ENCODE measurements at regions not wholly inside any gene's neighbourhood (a gene's known extent, or its start where the extent isn't known, plus 50 kb on each side); places are given as distances from the start of the nearest gene placed in this dataset.

GRCh38 chr16:75942936-75943335, 216.6 kb upstream of the CPHXL start:
- TF ChIP-seq POLR2AphosphoS5 (IDR thresholded peaks at IDR 0.05; ENCODE audit: insufficient read depth in 1 of 2, low read depth in 1 of 2) = no peak
- TF ChIP-seq CTCF (IDR thresholded peaks at IDR 0.05) = no peak
- no peak for TF ChIP-seq POLR2A (IDR thresholded peaks at IDR 0.05)
- intact Hi-C loops (cut with DNase I) = no loop called here

GRCh38 chr16:75943705-75944514, 217.6 kb upstream of the CPHXL start:
- H3K36me3 ChIP-seq = no peaks in the 10 kb centered on the region
- H3K4me3 ChIP-seq = no peak overlapping the region
- H3K4me1 ChIP-seq = no peaks in the 10 kb centered on the region
- no peaks in the 10 kb centered on the region for H3K27me3 ChIP-seq
- DNase-seq (ENCODE audit: extremely low spot score in 2 of 2) = no peak
- intact Hi-C loops (cut with DNase I) = no loop called here
- no peaks in the 10 kb centered on the region for H3K9me3 ChIP-seq
- no peak overlapping the region for H3K27ac ChIP-seq
- TF ChIP-seq POLR2A (IDR thresholded peaks at IDR 0.05) (no peak), CTCF (IDR thresholded peaks at IDR 0.05) (no peak), POLR2AphosphoS5 (IDR thresholded peaks at IDR 0.05; ENCODE audit: insufficient read depth in 1 of 2, low read depth in 1 of 2) (no peak)

More at GRCh38 chr16:75942936-75943335, 216.6 kb upstream of the CPHXL start:
- no peaks in the 10 kb centered on the region for H3K36me3 ChIP-seq
- no peak overlapping the region for H3K27ac ChIP-seq
- H3K4me1 ChIP-seq = no peaks in the 10 kb centered on the region
- H3K27me3 ChIP-seq = no peaks in the 10 kb centered on the region
- DNase-seq (ENCODE audit: extremely low spot score in 2 of 2) = no peak
- no peak overlapping the region for H3K4me3 ChIP-seq
- no peaks in the 10 kb centered on the region for H3K9me3 ChIP-seq

- intact Hi-C loops (cut with DNase I) = no loop called here
- DNase-seq (ENCODE audit: extremely low spot score in 2 of 2) = no peak
- H3K9me3 ChIP-seq = no peaks in the 10 kb centered on the region
- TF ChIP-seq POLR2A (IDR thresholded peaks at IDR 0.05) (no peak), CTCF (IDR thresholded peaks at IDR 0.05) (no peak), POLR2AphosphoS5 (IDR thresholded peaks at IDR 0.05; ENCODE audit: insufficient read depth in 1 of 2, low read depth in 1 of 2) (no peak)
- no peak overlapping the region for H3K4me3 ChIP-seq
- no peak overlapping the region for H3K27ac ChIP-seq
- no peaks in the 10 kb centered on the region for H3K4me1 ChIP-seq
- H3K36me3 ChIP-seq = no peaks in the 10 kb centered on the region
- no peaks in the 10 kb centered on the region for H3K27me3 ChIP-seq
These were observed 219.7 kb upstream of the CPHXL start for GRCh38 chr16:75945916-75946457.

- Histone ChIP-seq H3K36me3 (no peaks in the 10 kb centered on the region), H3K27ac (no peak overlapping the region), H3K9me3 (no peaks in the 10 kb centered on the region), H3K4me3 (no peak overlapping the region), H3K4me1 (no peaks in the 10 kb centered on the region), H3K27me3 (no peaks in the 10 kb centered on the region)
- TF ChIP-seq POLR2A (IDR thresholded peaks at IDR 0.05) = no peak
- TF ChIP-seq POLR2AphosphoS5 (IDR thresholded peaks at IDR 0.05; ENCODE audit: insufficient read depth in 1 of 2, low read depth in 1 of 2) = no peak
- TF ChIP-seq CTCF (IDR thresholded peaks at IDR 0.05) = no peak
- DNase-seq (ENCODE audit: extremely low spot score in 2 of 2) = no peak
- intact Hi-C loops (cut with DNase I) = no loop called here
These were observed 221.4 kb upstream of the CPHXL start for GRCh38 chr16:75947626-75948239.

GRCh38 chr16:75948441-75948840, 222.2 kb upstream of the CPHXL start:
- TF ChIP-seq POLR2AphosphoS5 (IDR thresholded peaks at IDR 0.05; ENCODE audit: insufficient read depth in 1 of 2, low read depth in 1 of 2) = no peak
- no peak for TF ChIP-seq CTCF (IDR thresholded peaks at IDR 0.05)
- TF ChIP-seq POLR2A (IDR thresholded peaks at IDR 0.05) = no peak
- no peaks in the 10 kb centered on the region for H3K4me1 ChIP-seq
- H3K27ac ChIP-seq = no peak overlapping the region
- no peak overlapping the region for H3K4me3 ChIP-seq
- H3K27me3 ChIP-seq = no peaks in the 10 kb centered on the region
- no peak for DNase-seq (ENCODE audit: extremely low spot score in 2 of 2)
- no peaks in the 10 kb centered on the region for H3K9me3 ChIP-seq
- H3K36me3 ChIP-seq = no peaks in the 10 kb centered on the region
- intact Hi-C loops (cut with DNase I) = no loop called here
